Gastrocnemius medialis (tissue), 4 donors: ENCODE measurements at regions not wholly inside any gene's neighbourhood (a gene's known extent, or its start where the extent isn't known, plus 50 kb on each side); places are given as distances from the start of the nearest gene placed in this dataset.

ENCODE experiments used
- POLR2A ChIP-seq, 2 donors: fragments of 450-650 bp; IDR thresholded peaks; one replicate each; pipeline ENCODE4 v1.6.1; 2017; ENCODE audit warnings: antibody characterized with exemption in 2 of 2, mild to moderate bottlenecking in 2 of 2, moderate library complexity in 2 of 2
- TF ChIP-seq, protein P1 (sequence below), 5 experiments: fragments of 450-650 bp in 3 of 5; fragments of 200-600 bp in 2 of 5; sonication (generic) in 2 of 5; IDR thresholded peaks in 4 of 5; conservative IDR thresholded peaks in 1 of 5; 1 replicate in 4 of 5; 2 replicates in 1 of 5; pipeline ENCODE4 v1.5.1; 2016 to 2019; ENCODE audit warnings: antibody characterized with exemption in 5 of 5, mild to moderate bottlenecking in 3 of 5, moderate library complexity in 3 of 5

DNA sequence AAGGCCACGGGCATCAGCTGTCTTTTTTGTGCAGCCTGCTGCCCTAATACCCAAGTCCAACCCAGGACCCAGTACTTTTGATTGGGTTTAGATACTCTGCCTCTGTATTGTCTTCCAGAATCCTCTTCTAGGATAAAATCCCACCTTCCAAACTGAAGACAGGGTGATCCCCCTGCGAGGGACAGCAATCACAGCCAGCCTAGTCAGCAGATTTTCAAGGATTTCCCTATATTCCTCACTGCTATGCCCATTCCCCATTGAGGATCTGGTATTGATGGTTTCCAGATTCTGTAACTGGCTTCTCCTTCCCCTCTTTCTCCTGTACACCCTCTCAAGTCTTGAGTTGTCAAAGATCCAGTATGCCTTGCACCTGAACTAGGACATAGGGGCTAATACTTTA is 389.4 kb downstream of the TRIM36 start:
- no peak for TF ChIP-seq POLR2A (IDR thresholded peaks at IDR 0.05)
- TF ChIP-seq, protein P1, sequence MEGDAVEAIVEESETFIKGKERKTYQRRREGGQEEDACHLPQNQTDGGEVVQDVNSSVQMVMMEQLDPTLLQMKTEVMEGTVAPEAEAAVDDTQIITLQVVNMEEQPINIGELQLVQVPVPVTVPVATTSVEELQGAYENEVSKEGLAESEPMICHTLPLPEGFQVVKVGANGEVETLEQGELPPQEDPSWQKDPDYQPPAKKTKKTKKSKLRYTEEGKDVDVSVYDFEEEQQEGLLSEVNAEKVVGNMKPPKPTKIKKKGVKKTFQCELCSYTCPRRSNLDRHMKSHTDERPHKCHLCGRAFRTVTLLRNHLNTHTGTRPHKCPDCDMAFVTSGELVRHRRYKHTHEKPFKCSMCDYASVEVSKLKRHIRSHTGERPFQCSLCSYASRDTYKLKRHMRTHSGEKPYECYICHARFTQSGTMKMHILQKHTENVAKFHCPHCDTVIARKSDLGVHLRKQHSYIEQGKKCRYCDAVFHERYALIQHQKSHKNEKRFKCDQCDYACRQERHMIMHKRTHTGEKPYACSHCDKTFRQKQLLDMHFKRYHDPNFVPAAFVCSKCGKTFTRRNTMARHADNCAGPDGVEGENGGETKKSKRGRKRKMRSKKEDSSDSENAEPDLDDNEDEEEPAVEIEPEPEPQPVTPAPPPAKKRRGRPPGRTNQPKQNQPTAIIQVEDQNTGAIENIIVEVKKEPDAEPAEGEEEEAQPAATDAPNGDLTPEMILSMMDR (IDR thresholded peaks at IDR 0.05 in 4 of 5, conservative IDR thresholded peaks at IDR 0.05 in 1 of 5) = no peak
